Adrenal gland (tissue), 5 donors: ENCODE measurements at regions not wholly inside any gene's neighbourhood (a gene's known extent, or its start where the extent isn't known, plus 50 kb on each side); places are given as distances from the start of the nearest gene placed in this dataset.

Experiments used
- CTCF ChIP-seq, 6 experiments: fragments of 450-650 bp in 4 of 6; fragments of 200-600 bp in 2 of 6; sonication (generic) in 1 of 6; IDR thresholded peaks; 1 replicate in 5 of 6; 2 replicates in 1 of 6; pipeline versions ENCODE4 v1.5.1 to v1.8.0; 2016 to 2021; ENCODE audit warnings: antibody characterized with exemption in 6 of 6, mild to moderate bottlenecking in 2 of 6, moderate library complexity in 1 of 6
- POLR2A ChIP-seq, 2 donors: fragments of 450-650 bp; IDR thresholded peaks; one replicate each; pipeline ENCODE4 v1.6.1; 2017; ENCODE audit warnings: antibody characterized with exemption in 2 of 2, mild to moderate bottlenecking in 2 of 2, moderate library complexity in 1 of 2
- donor health status: DM: no; HTN: no; CAD: no.

- TF ChIP-seq CTCF (IDR thresholded peaks at IDR 0.05), result no peak
- peak in 1 of 2 donors; percentile 23 for TF ChIP-seq POLR2A (IDR thresholded peaks at IDR 0.05)
Measured at GRCh38 chr2:21270708-21271122, 146.9 kb downstream of the TDRD15 start.
